ENCODE measurements at regions not wholly inside any gene's neighbourhood (a gene's known extent, or its start where the extent isn't known, plus 50 kb on each side); places are given as distances from the start of the nearest gene placed in this dataset.

DNA sequence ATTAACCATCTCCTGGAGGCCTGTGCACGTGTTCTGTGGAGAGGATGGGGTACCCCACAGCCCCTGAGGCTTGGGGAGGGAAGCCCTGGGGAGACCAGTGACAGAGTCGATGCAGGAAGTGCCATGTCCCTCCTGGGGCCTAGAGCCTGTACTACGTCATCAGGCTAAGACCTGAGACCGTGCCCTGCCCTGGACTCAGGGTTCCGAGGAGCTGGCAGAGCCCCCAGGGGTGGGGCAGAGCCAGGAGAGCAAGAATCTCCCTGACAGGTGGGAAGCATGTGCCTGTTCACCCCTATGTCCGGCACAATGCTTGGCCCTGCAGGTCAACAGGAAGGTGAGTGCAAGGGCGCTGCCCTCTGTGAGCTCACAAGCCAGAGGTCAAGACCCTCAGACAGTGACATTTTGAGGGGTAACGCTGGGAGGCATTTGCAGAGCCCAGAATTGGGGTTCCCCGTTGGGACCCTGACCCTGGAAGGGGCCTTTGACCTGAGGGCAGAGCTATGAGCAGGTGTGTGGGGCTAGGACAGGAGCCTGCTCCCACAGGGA is 781.6 kb downstream of the BRD1 start:
- peaks cover 8 to 9% of the 10 kb centered on the region in 2 donors for H3K4me1 Mint-ChIP-seq

DNA sequence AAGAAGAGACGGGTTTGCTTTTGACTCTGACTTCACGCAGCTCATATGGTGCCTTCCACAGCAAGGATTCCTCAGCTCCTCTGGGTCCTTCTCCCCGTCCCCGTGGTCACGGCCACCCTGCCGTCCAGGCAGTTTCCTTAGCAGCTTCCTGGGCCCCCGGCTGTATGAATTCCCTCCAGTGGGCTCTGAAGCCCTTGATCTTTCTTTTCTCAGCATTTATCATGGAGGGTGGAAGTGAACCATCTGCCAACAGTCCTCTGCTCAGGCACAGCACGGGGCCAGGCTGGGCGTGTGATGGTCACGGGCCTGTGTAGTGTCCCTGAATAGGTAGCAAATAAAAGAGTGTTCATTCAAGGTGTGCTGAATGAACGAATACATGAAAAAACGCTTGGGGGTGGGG is 782.4 kb downstream of the BRD1 start:
- H3K27ac Mint-ChIP-seq: no peak overlapping the region
- H3K4me1 Mint-ChIP-seq: peaks cover 8 to 9% of the 10 kb centered on the region in 2 donors
- intact Hi-C loops (cut with micrococcal nuclease): no loop called here
- ATAC-seq (no peak), DNase-seq (no peak)
- TF ChIP-seq, protein P1, sequence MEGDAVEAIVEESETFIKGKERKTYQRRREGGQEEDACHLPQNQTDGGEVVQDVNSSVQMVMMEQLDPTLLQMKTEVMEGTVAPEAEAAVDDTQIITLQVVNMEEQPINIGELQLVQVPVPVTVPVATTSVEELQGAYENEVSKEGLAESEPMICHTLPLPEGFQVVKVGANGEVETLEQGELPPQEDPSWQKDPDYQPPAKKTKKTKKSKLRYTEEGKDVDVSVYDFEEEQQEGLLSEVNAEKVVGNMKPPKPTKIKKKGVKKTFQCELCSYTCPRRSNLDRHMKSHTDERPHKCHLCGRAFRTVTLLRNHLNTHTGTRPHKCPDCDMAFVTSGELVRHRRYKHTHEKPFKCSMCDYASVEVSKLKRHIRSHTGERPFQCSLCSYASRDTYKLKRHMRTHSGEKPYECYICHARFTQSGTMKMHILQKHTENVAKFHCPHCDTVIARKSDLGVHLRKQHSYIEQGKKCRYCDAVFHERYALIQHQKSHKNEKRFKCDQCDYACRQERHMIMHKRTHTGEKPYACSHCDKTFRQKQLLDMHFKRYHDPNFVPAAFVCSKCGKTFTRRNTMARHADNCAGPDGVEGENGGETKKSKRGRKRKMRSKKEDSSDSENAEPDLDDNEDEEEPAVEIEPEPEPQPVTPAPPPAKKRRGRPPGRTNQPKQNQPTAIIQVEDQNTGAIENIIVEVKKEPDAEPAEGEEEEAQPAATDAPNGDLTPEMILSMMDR (IDR thresholded peaks at IDR 0.05): no peak
- Histone ChIP-seq H3K27me3 (ENCODE audit: control insufficient read depth, insufficient read depth, low read length) (no peaks in the 10 kb centered on the region), H3K36me3 (ENCODE audit: control insufficient read depth, insufficient read depth, low read length) (no peaks in the 10 kb centered on the region), H3K4me1 (ENCODE audit: control insufficient read depth, insufficient read depth, low read length) (no peaks in the 10 kb centered on the region), H3K9me3 (ENCODE audit: control insufficient read depth, insufficient read depth, low read length) (no peaks in the 10 kb centered on the region), H3K27ac (ENCODE audit: low read length) (no peak overlapping the region), H3K4me3 (ENCODE audit: low read length) (no peak overlapping the region)
- no peak overlapping the region for H3K4me3 Mint-ChIP-seq
- H3K36me3 Mint-ChIP-seq: no peaks in the 10 kb centered on the region
- WGBS (ENCODE audit: insufficient coverage): 73% methylated on average over 12 of the region's 12 CpGs
- no peaks in the 10 kb centered on the region for H3K9me3 Mint-ChIP-seq
- peaks cover 0 to 3% of the 10 kb centered on the region in 2 donors for H3K27me3 Mint-ChIP-seq (ENCODE audit: low read depth in 2 of 2)

More for the DNA sequence above, 781.6 kb downstream of the BRD1 start:
- intact Hi-C loops (cut with micrococcal nuclease): no loop called here
- Mint-ChIP-seq H3K9me3 (no peaks in the 10 kb centered on the region), H3K27ac (no peak overlapping the region), H3K27me3 (ENCODE audit: low read depth in 2 of 2) (peaks cover 0 to 3% of the 10 kb centered on the region in 2 donors), H3K4me3 (no peak overlapping the region), H3K36me3 (no peaks in the 10 kb centered on the region)
- Histone ChIP-seq H3K4me1 (ENCODE audit: control insufficient read depth, insufficient read depth, low read length) (no peaks in the 10 kb centered on the region), H3K9me3 (ENCODE audit: control insufficient read depth, insufficient read depth, low read length) (no peaks in the 10 kb centered on the region), H3K27me3 (ENCODE audit: control insufficient read depth, insufficient read depth, low read length) (no peaks in the 10 kb centered on the region), H3K27ac (ENCODE audit: low read length) (no peak overlapping the region), H3K4me3 (ENCODE audit: low read length) (no peak overlapping the region), H3K36me3 (ENCODE audit: control insufficient read depth, insufficient read depth, low read length) (no peaks in the 10 kb centered on the region)
- ATAC-seq (no peak), DNase-seq (no peak)
- TF ChIP-seq, protein P1 (IDR thresholded peaks at IDR 0.05): no peak
- 59% methylated on average over 9 of the region's 9 CpGs for WGBS (ENCODE audit: insufficient coverage)

DNA sequence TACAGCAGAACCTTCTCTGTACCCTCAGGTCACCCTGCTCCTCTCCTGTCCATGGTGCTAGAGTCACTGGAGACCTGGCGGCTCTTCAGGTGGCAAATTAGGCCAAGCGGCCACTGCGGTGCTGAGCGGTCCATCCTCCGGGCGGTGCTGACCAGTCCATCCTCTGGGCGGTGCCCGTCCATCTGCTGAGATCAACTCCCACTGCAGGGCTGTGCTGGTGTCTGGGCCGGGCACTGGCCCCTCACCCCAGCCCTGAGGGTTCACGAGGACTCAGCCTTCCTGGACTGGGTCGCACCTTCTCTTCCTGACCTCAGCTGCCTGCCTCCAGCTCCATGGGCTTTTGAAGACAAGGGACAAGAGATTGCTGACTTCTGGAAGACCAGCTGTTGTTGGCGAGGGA is 782.9 kb downstream of the BRD1 start:
- H3K9me3 Mint-ChIP-seq: no peaks in the 10 kb centered on the region
- Histone ChIP-seq H3K4me1 (ENCODE audit: control insufficient read depth, insufficient read depth, low read length) (no peaks in the 10 kb centered on the region), H3K36me3 (ENCODE audit: control insufficient read depth, insufficient read depth, low read length) (no peaks in the 10 kb centered on the region), H3K9me3 (ENCODE audit: control insufficient read depth, insufficient read depth, low read length) (no peaks in the 10 kb centered on the region), H3K27ac (ENCODE audit: low read length) (no peak overlapping the region), H3K27me3 (ENCODE audit: control insufficient read depth, insufficient read depth, low read length) (no peaks in the 10 kb centered on the region), H3K4me3 (ENCODE audit: low read length) (no peak overlapping the region)
- no peak for DNase-seq
- no peak overlapping the region for H3K4me3 Mint-ChIP-seq
- peaks cover 8% of the 10 kb centered on the region in 2 donors for H3K4me1 Mint-ChIP-seq
- no peak overlapping the region for H3K27ac Mint-ChIP-seq
- 70% methylated on average over 12 of the region's 12 CpGs for WGBS (ENCODE audit: insufficient coverage)
- H3K36me3 Mint-ChIP-seq: no peaks in the 10 kb centered on the region
- peaks cover 0 to 3% of the 10 kb centered on the region in 2 donors for H3K27me3 Mint-ChIP-seq (ENCODE audit: low read depth in 2 of 2)
- TF ChIP-seq, protein P1 (IDR thresholded peaks at IDR 0.05): no peak
- ATAC-seq: no peak
- intact Hi-C loops (cut with micrococcal nuclease): no loop called here

DNA sequence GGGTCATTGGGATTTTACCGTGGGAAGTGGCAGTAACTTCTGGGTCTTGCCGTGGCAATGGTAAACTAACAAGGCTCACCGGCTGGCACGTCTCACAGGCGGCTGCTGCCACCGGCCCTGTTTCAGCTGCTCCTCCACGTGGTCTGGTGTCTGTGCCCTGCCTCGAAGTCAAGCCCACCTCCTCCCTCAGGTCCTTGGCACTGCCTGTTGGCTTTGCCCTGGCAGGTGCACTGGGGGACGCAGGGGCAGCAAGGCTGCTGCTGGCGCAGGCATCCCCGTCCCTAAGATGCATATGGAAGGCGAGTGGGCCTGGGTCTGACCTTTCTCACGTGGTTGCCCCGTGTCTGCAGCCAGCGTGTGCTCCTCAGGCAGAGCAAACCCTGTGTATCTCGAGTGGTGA is 783.6 kb downstream of the BRD1 start:
- H3K27ac Mint-ChIP-seq: no peak overlapping the region
- Histone ChIP-seq H3K9me3 (ENCODE audit: control insufficient read depth, insufficient read depth, low read length) (no peaks in the 10 kb centered on the region), H3K4me1 (ENCODE audit: control insufficient read depth, insufficient read depth, low read length) (no peaks in the 10 kb centered on the region), H3K27me3 (ENCODE audit: control insufficient read depth, insufficient read depth, low read length) (no peaks in the 10 kb centered on the region), H3K36me3 (ENCODE audit: control insufficient read depth, insufficient read depth, low read length) (no peaks in the 10 kb centered on the region), H3K4me3 (ENCODE audit: low read length) (no peak overlapping the region), H3K27ac (ENCODE audit: low read length) (no peak overlapping the region)
- no peak for ATAC-seq
- no peak for DNase-seq
- peaks cover 0 to 3% of the 10 kb centered on the region in 2 donors for H3K27me3 Mint-ChIP-seq (ENCODE audit: low read depth in 2 of 2)
- no peak overlapping the region for H3K4me3 Mint-ChIP-seq
- H3K4me1 Mint-ChIP-seq: peaks cover under 1 to 1% of the 10 kb centered on the region in 2 donors
- H3K36me3 Mint-ChIP-seq: no peaks in the 10 kb centered on the region
- TF ChIP-seq, protein P1 (IDR thresholded peaks at IDR 0.05): no peak
- intact Hi-C loops (cut with micrococcal nuclease): no loop called here
- H3K9me3 Mint-ChIP-seq: no peaks in the 10 kb centered on the region
- 74% methylated on average over 16 of the region's 16 CpGs for WGBS (ENCODE audit: insufficient coverage)
